ENCODE measurements at regions not wholly inside any gene's neighbourhood (a gene's known extent, or its start where the extent isn't known, plus 50 kb on each side); places are given as distances from the start of the nearest gene placed in this dataset.

GRCh38 chr14:71704210-71704609, 228.0 kb upstream of the RGS6 start:
- H3K9me3 ChIP-seq (ENCODE audit: control insufficient read depth in 1 of 2, low read length in 2 of 2): no peaks in the 10 kb centered on the region
- peaks cover 0 to 7% of the 10 kb centered on the region in 2 donors for H3K4me1 ChIP-seq (ENCODE audit: control insufficient read depth in 1 of 2, insufficient read depth in 2 of 2, low read length in 2 of 2)
- H3K27me3 ChIP-seq (ENCODE audit: low read depth, low read length): no peaks in the 10 kb centered on the region
- H3K4me3 ChIP-seq (ENCODE audit: low read depth in 1 of 2, low read length in 2 of 2): no peak overlapping the region
- peaks cover 21 to 24% of the 10 kb centered on the region in 2 donors for H3K36me3 ChIP-seq (ENCODE audit: control insufficient read depth in 1 of 2, insufficient read depth in 2 of 2, low read length in 2 of 2)
- H3K27ac ChIP-seq (ENCODE audit: low read length): no peak overlapping the region

GRCh38 chr14:71705460-71705859, 226.8 kb upstream of the RGS6 start:
- H3K4me1 ChIP-seq (ENCODE audit: control insufficient read depth in 1 of 2, insufficient read depth in 2 of 2, low read length in 2 of 2): peaks cover 0 to 7% of the 10 kb centered on the region in 2 donors
- H3K9me3 ChIP-seq (ENCODE audit: control insufficient read depth in 1 of 2, low read length in 2 of 2): no peaks in the 10 kb centered on the region
- peaks cover 24 to 25% of the 10 kb centered on the region in 2 donors for H3K36me3 ChIP-seq (ENCODE audit: control insufficient read depth in 1 of 2, insufficient read depth in 2 of 2, low read length in 2 of 2)
- no peak overlapping the region for H3K4me3 ChIP-seq (ENCODE audit: low read depth in 1 of 2, low read length in 2 of 2)
- H3K27me3 ChIP-seq (ENCODE audit: low read depth, low read length): no peaks in the 10 kb centered on the region
- no peak overlapping the region for H3K27ac ChIP-seq (ENCODE audit: low read length)

DNA sequence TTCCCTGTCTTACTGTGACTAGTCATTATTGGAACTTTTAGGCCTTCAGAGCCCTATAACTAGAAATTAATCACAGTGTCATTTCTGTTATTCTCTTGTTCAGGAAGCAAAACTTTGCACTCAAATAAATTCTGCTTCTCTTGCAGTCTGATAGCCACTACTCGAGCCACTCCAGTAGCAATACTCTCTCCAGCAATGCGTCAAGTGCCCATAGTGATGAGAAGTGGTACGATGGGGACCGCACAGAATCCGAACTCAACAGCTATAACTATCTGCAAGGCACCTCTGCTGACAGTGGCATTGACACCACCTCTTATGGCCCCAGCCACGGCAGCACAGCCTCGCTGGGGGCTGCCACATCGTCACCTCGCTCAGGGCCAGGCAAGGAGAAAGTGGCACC, 223.2 kb upstream of the RGS6 start:
- Histone ChIP-seq H3K36me3 (ENCODE audit: control insufficient read depth in 1 of 2, insufficient read depth in 2 of 2, low read length in 2 of 2) (peaks cover 24 to 39% of the 10 kb centered on the region in 2 donors), H3K4me3 (ENCODE audit: low read depth in 1 of 2, low read length in 2 of 2) (no peak overlapping the region), H3K9me3 (ENCODE audit: control insufficient read depth in 1 of 2, low read length in 2 of 2) (no peaks in the 10 kb centered on the region), H3K27ac (ENCODE audit: low read length) (no peak overlapping the region), H3K27me3 (ENCODE audit: low read depth, low read length) (no peaks in the 10 kb centered on the region), H3K4me1 (ENCODE audit: control insufficient read depth in 1 of 2, insufficient read depth in 2 of 2, low read length in 2 of 2) (no peaks in the 10 kb centered on the region)

DNA sequence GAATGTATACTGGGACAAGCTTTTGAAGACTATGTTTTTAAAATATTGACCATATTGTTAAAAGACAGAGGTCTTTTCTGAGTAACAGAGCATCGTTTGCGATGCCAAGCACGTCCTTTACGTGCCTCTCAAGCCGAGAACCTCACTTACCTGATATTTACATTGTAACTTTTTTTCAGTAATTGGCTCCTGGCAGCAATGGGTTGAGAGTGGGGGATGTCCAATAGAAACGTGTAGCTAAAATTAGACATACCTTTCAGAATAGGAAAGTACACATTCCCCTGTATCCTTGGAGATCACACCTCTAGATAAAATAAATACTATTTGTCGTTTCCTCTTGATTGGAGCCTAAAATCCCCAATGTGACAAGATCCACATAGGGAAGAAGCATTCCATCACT, 222.2 kb upstream of the RGS6 start:
- Histone ChIP-seq H3K27ac (ENCODE audit: low read length) (no peak overlapping the region), H3K27me3 (ENCODE audit: low read depth, low read length) (no peaks in the 10 kb centered on the region), H3K36me3 (ENCODE audit: control insufficient read depth in 1 of 2, insufficient read depth in 2 of 2, low read length in 2 of 2) (peaks cover 16 to 38% of the 10 kb centered on the region in 2 donors), H3K4me3 (ENCODE audit: low read depth in 1 of 2, low read length in 2 of 2) (no peak overlapping the region), H3K9me3 (ENCODE audit: control insufficient read depth in 1 of 2, low read length in 2 of 2) (no peaks in the 10 kb centered on the region), H3K4me1 (ENCODE audit: control insufficient read depth in 1 of 2, insufficient read depth in 2 of 2, low read length in 2 of 2) (no peaks in the 10 kb centered on the region)

DNA sequence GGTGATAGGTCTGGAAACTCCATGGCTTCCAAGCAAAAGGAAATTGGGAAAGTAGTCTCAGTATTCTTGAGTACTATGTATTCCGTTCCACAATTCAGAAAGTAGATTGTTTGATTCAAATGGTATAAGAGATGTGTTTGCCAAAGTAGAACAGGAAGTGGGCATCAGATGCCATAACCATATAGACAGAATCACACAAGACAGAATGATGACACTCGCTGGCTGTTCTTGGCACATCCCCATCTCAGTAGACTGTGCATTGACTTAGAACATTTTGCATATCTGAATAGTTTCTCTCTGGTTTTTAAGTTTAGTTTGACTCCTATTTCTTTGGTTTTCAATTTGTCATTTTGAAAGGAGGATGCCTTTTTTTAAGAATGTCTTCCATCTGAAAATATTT, 221.1 kb upstream of the RGS6 start:
- Histone ChIP-seq H3K4me1 (ENCODE audit: control insufficient read depth in 1 of 2, insufficient read depth in 2 of 2, low read length in 2 of 2) (no peaks in the 10 kb centered on the region), H3K36me3 (ENCODE audit: control insufficient read depth in 1 of 2, insufficient read depth in 2 of 2, low read length in 2 of 2) (peaks cover 6 to 27% of the 10 kb centered on the region in 2 donors), H3K9me3 (ENCODE audit: control insufficient read depth in 1 of 2, low read length in 2 of 2) (no peaks in the 10 kb centered on the region), H3K27ac (ENCODE audit: low read length) (no peak overlapping the region), H3K27me3 (ENCODE audit: low read depth, low read length) (no peaks in the 10 kb centered on the region), H3K4me3 (ENCODE audit: low read depth in 1 of 2, low read length in 2 of 2) (no peak overlapping the region)

- Histone ChIP-seq H3K27me3 (ENCODE audit: low read depth, low read length) (no peaks in the 10 kb centered on the region), H3K36me3 (ENCODE audit: control insufficient read depth in 1 of 2, insufficient read depth in 2 of 2, low read length in 2 of 2) (peaks cover 6 to 27% of the 10 kb centered on the region in 2 donors), H3K4me1 (ENCODE audit: control insufficient read depth in 1 of 2, insufficient read depth in 2 of 2, low read length in 2 of 2) (no peaks in the 10 kb centered on the region), H3K4me3 (ENCODE audit: low read depth in 1 of 2, low read length in 2 of 2) (no peak overlapping the region), H3K27ac (ENCODE audit: low read length) (no peak overlapping the region), H3K9me3 (ENCODE audit: control insufficient read depth in 1 of 2, low read length in 2 of 2) (no peaks in the 10 kb centered on the region)
These were observed 220.6 kb upstream of the RGS6 start for GRCh38 chr14:71711619-71712018.

DNA sequence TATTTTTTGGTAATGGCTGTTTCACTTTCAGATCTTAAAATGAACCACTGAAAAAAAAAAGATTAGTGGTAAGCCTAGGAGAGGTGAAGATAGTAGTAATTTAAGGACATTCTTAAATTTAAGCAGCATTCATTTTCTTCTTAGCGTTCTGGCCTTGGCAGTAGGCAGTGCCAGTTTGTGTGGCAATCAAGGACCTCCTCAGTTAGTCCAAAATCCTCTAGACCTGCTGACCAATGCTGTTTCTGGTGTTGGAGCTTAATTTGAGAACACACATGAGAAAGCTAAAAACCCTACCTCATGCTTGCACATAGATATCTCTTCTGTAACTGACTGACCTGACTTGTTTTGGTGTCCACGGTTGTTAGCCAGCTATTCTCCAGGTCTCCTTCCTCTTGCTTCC, 219.8 kb upstream of the RGS6 start:
- Histone ChIP-seq H3K9me3 (ENCODE audit: control insufficient read depth in 1 of 2, low read length in 2 of 2) (no peaks in the 10 kb centered on the region), H3K4me3 (ENCODE audit: low read depth in 1 of 2, low read length in 2 of 2) (no peak overlapping the region), H3K27me3 (ENCODE audit: low read depth, low read length) (no peaks in the 10 kb centered on the region), H3K27ac (ENCODE audit: low read length) (no peak overlapping the region), H3K4me1 (ENCODE audit: control insufficient read depth in 1 of 2, insufficient read depth in 2 of 2, low read length in 2 of 2) (no peaks in the 10 kb centered on the region), H3K36me3 (ENCODE audit: control insufficient read depth in 1 of 2, insufficient read depth in 2 of 2, low read length in 2 of 2) (peaks cover 6 to 33% of the 10 kb centered on the region in 2 donors)

DNA sequence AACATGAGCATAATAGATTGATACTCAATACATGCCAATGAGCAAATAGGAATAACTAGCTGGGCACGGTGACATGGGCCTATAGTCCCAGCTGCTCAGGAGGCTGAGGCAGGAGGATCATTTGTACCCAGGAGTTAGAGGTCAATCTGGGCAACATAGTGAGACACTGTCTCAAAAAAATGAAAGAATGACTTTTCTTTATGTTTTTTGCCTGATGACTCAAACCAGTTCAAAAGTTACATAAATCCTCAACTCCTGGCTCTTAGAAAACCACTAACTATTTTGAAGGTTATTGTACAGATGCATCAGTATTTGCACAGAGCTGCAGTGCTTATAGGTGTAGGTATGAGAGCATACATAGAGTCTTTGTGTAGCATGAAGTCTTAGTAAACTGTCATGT, 219.2 kb upstream of the RGS6 start:
- Histone ChIP-seq H3K36me3 (ENCODE audit: control insufficient read depth in 1 of 2, insufficient read depth in 2 of 2, low read length in 2 of 2) (peaks cover 6 to 38% of the 10 kb centered on the region in 2 donors), H3K27me3 (ENCODE audit: low read depth, low read length) (no peaks in the 10 kb centered on the region), H3K4me3 (ENCODE audit: low read depth in 1 of 2, low read length in 2 of 2) (no peak overlapping the region), H3K9me3 (ENCODE audit: control insufficient read depth in 1 of 2, low read length in 2 of 2) (no peaks in the 10 kb centered on the region), H3K4me1 (ENCODE audit: control insufficient read depth in 1 of 2, insufficient read depth in 2 of 2, low read length in 2 of 2) (no peaks in the 10 kb centered on the region), H3K27ac (ENCODE audit: low read length) (no peak overlapping the region)

- no peak overlapping the region for H3K27ac ChIP-seq (ENCODE audit: low read length)
- no peaks in the 10 kb centered on the region for H3K27me3 ChIP-seq (ENCODE audit: low read depth, low read length)
- H3K36me3 ChIP-seq (ENCODE audit: control insufficient read depth in 1 of 2, insufficient read depth in 2 of 2, low read length in 2 of 2): peaks cover 6 to 40% of the 10 kb centered on the region in 2 donors
- no peaks in the 10 kb centered on the region for H3K4me1 ChIP-seq (ENCODE audit: control insufficient read depth in 1 of 2, insufficient read depth in 2 of 2, low read length in 2 of 2)
- H3K4me3 ChIP-seq (ENCODE audit: low read depth in 1 of 2, low read length in 2 of 2): no peak overlapping the region
- no peaks in the 10 kb centered on the region for H3K9me3 ChIP-seq (ENCODE audit: control insufficient read depth in 1 of 2, low read length in 2 of 2)
These were observed 218.8 kb upstream of the RGS6 start for GRCh38 chr14:71713451-71713850.

- H3K36me3 ChIP-seq (ENCODE audit: control insufficient read depth in 1 of 2, insufficient read depth in 2 of 2, low read length in 2 of 2): peaks cover 6 to 36% of the 10 kb centered on the region in 2 donors
- H3K4me1 ChIP-seq (ENCODE audit: control insufficient read depth in 1 of 2, insufficient read depth in 2 of 2, low read length in 2 of 2): no peaks in the 10 kb centered on the region
- H3K9me3 ChIP-seq (ENCODE audit: control insufficient read depth in 1 of 2, low read length in 2 of 2): no peaks in the 10 kb centered on the region
- H3K27me3 ChIP-seq (ENCODE audit: low read depth, low read length): no peaks in the 10 kb centered on the region
- no peak overlapping the region for H3K27ac ChIP-seq (ENCODE audit: low read length)
- H3K4me3 ChIP-seq (ENCODE audit: low read depth in 1 of 2, low read length in 2 of 2): no peak overlapping the region
These were observed 218.0 kb upstream of the RGS6 start for GRCh38 chr14:71714225-71714624.

DNA sequence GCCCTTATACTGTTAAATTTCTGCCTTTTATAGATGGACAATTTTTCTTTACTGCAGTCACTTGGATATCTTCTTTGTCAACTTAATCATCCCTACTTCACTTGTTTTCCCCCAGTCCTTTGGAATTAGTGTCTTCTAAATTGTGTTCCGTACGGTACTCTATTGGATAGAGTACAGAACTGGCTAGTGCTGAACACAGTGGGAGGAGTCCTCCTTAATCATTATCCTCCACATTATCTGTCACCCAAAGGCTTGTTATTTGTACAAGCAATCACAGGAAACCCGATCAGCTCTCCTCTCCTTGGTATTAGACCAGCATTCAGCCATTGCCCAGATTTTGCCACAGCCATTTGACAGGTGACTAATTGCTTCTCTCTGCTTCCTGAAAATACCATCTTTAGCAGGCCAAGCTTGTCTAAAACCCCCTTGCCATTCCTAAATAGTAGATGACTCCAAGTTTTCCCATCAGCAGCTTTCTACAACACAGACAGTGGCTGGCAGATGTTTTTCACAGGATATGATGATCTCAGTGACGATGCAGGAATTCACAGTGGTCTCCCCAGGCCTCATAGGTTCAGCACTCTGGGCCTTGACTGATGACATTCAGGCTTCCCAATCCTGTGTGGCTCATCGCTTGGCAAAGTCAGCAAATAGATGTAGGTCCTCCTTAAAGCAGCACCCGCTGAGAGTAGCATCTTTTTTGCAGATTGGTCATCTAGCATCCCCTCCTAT, 216.0 kb upstream of the RGS6 start:
- Histone ChIP-seq H3K36me3 (ENCODE audit: control insufficient read depth in 1 of 2, insufficient read depth in 2 of 2, low read length in 2 of 2) (peaks cover 0 to 27% of the 10 kb centered on the region in 2 donors), H3K9me3 (ENCODE audit: control insufficient read depth in 1 of 2, low read length in 2 of 2) (no peaks in the 10 kb centered on the region), H3K4me1 (ENCODE audit: control insufficient read depth in 1 of 2, insufficient read depth in 2 of 2, low read length in 2 of 2) (no peaks in the 10 kb centered on the region), H3K27ac (ENCODE audit: low read length) (no peak overlapping the region), H3K4me3 (ENCODE audit: low read depth in 1 of 2, low read length in 2 of 2) (no peak overlapping the region), H3K27me3 (ENCODE audit: low read depth, low read length) (no peaks in the 10 kb centered on the region)
